Type B pancreatic cell (in vitro differentiated cells): ENCODE measurements at regions not wholly inside any gene's neighbourhood (a gene's known extent, or its start where the extent isn't known, plus 50 kb on each side); places are given as distances from the start of the nearest gene placed in this dataset.

Experiments used
- DNase-seq: peaks from one replicate; pipeline ENCODE4 v3.0.0; 2021; ENCODE audit warnings: mixed read lengths; ENCODE audit not compliant: unreplicated experiment; ENCODE audit errors: extremely low spot score
- H3K27ac Mint-ChIP-seq: 2 replicates; pipeline ENCODE4 v1.8.0; 2021; ENCODE audit warnings: mild to moderate bottlenecking, mixed read lengths
- H3K27me3 Mint-ChIP-seq: 2 replicates; pipeline ENCODE4 v1.8.0; 2021; ENCODE audit warnings: mixed read lengths
- H3K36me3 Mint-ChIP-seq: 2 replicates; pipeline ENCODE4 v1.8.0; 2021; ENCODE audit warnings: mixed read lengths
- H3K4me1 Mint-ChIP-seq: one replicate; pipeline ENCODE4 v1.8.0; 2021; ENCODE audit warnings: mixed read lengths; ENCODE audit not compliant: unreplicated experiment
- H3K4me3 Mint-ChIP-seq: 2 replicates; pipeline ENCODE4 v1.8.0; 2021; ENCODE audit warnings: mild to moderate bottlenecking, mixed read lengths
- H3K9me3 Mint-ChIP-seq: 2 replicates; pipeline ENCODE4 v1.8.0; 2021; ENCODE audit warnings: mixed read lengths
- TF ChIP-seq, protein P1 (sequence below): fragments of 200-600 bp; sonication (generic); conservative IDR thresholded peaks from 2 replicates; pipeline ENCODE4 v1.5.0; 2021; ENCODE audit warnings: antibody characterized with exemption, mild to moderate bottlenecking

DNA sequence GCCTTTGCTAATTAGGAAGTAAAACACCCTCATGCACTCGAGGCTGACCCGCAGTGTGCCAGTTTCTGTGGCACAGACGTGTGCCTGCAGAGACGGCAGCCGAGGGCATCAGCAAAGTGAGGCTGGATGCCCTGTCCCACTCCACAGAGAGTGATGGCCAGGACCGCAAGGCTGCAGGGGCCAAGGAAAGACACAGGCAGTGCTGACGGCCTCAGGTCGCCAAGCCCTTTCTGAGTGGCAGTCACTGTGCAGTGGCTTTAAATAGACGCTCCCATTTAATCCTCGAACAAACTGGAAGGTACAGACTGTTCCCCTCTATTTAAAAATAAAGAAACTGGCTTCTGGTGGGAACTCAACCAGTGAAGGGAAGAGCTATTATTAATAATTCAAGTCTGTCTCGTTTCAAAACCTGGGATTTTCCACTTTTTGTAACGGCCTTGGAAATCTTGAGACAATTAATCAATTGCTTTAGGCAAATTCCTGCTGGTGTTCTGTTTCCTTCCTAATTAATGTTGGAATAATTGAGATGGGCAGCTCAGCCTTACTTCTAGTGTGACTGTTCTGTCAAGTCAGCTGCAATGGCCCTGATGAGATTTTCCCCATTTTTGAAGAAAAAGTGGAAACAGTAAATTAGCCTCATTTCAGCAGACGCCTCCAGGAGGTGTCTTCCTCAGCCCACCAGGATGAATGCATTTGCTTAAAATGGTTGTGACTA, 644.6 kb upstream of the RAB6C start:
- Mint-ChIP-seq H3K4me1 (no peaks in the 10 kb centered on the region), H3K4me3 (no peak overlapping the region), H3K27ac (no peak overlapping the region), H3K27me3 (no peaks in the 10 kb centered on the region), H3K9me3 (peaks cover 9% of the 10 kb centered on the region), H3K36me3 (no peaks in the 10 kb centered on the region)
- no peak for DNase-seq
- TF ChIP-seq, protein P1, sequence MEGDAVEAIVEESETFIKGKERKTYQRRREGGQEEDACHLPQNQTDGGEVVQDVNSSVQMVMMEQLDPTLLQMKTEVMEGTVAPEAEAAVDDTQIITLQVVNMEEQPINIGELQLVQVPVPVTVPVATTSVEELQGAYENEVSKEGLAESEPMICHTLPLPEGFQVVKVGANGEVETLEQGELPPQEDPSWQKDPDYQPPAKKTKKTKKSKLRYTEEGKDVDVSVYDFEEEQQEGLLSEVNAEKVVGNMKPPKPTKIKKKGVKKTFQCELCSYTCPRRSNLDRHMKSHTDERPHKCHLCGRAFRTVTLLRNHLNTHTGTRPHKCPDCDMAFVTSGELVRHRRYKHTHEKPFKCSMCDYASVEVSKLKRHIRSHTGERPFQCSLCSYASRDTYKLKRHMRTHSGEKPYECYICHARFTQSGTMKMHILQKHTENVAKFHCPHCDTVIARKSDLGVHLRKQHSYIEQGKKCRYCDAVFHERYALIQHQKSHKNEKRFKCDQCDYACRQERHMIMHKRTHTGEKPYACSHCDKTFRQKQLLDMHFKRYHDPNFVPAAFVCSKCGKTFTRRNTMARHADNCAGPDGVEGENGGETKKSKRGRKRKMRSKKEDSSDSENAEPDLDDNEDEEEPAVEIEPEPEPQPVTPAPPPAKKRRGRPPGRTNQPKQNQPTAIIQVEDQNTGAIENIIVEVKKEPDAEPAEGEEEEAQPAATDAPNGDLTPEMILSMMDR, result no peak

DNA sequence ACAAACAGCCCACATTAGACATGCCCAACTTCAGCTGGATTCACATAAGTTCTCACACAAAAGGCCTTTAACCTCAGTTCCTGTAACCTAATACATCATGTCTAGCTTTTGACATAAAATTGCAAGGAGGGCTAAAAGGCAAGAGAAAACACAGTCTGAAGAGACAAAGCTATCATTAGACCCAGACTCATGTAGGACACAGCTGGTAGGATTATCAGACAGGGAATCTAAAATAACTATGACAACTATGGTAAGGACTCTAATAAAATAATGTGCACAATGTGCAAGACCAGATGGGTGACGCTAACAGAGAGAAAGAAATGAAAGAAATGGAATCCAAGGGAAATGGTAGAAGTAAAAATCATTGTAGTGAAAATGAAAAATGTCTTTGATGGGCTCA, 643.2 kb upstream of the RAB6C start:
- H3K36me3 Mint-ChIP-seq, result no peaks in the 10 kb centered on the region
- no peak overlapping the region for H3K4me3 Mint-ChIP-seq
- no peak for DNase-seq
- peaks cover 15% of the 10 kb centered on the region for H3K9me3 Mint-ChIP-seq
- TF ChIP-seq, protein P1, result no peak
- H3K27me3 Mint-ChIP-seq, result no peaks in the 10 kb centered on the region
- no peaks in the 10 kb centered on the region for H3K4me1 Mint-ChIP-seq
- H3K27ac Mint-ChIP-seq, result no peak overlapping the region

DNA sequence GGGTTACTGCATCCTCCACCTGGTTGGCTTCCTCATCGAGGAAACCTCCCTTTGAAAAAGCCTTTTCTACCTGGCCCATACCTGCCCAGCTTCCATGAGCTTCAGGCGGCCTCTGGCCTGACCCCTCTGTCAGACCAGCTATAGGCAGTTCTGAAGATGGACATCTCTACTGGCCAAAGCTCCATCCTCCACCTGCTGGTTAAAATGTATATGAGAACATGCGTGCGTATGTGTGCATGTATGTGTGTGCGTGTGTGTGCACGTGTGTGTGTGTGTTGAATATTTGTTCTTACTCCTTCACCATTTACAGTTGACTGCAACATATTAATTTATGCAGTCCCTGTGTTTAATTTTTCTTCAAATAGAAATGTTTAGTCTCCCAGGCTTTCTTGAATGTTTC, 642.4 kb upstream of the RAB6C start:
- Mint-ChIP-seq H3K27me3 (no peaks in the 10 kb centered on the region), H3K4me1 (no peaks in the 10 kb centered on the region), H3K36me3 (no peaks in the 10 kb centered on the region), H3K27ac (no peak overlapping the region), H3K9me3 (peaks cover 22% of the 10 kb centered on the region), H3K4me3 (no peak overlapping the region)
- TF ChIP-seq, protein P1, result no peak
- no peak for DNase-seq

DNA sequence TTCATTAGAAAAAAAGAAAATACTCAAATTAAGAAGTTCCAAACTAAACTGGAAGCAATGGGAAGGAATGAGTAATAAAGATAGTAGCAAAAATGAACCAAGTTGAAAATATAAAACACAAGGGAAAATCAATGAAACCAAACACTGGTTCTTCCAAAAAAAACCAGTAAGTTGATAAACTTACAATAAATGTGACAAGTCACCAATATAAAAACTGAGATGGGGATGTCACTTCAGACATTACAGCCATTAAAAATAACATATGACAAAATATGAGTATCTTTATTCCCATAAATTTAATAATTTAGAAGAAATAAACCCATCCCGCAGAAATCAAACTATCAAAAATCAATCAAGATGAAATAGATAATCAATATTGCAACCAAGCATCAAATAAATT, 633.9 kb upstream of the RAB6C start:
- H3K4me3 Mint-ChIP-seq, result no peak overlapping the region
- H3K27ac Mint-ChIP-seq, result no peak overlapping the region
- peaks cover 16% of the 10 kb centered on the region for H3K27me3 Mint-ChIP-seq
- DNase-seq, result no peak
- H3K36me3 Mint-ChIP-seq, result no peaks in the 10 kb centered on the region
- H3K4me1 Mint-ChIP-seq, result no peaks in the 10 kb centered on the region
- TF ChIP-seq, protein P1, result no peak
- H3K9me3 Mint-ChIP-seq, result peaks cover 12% of the 10 kb centered on the region

DNA sequence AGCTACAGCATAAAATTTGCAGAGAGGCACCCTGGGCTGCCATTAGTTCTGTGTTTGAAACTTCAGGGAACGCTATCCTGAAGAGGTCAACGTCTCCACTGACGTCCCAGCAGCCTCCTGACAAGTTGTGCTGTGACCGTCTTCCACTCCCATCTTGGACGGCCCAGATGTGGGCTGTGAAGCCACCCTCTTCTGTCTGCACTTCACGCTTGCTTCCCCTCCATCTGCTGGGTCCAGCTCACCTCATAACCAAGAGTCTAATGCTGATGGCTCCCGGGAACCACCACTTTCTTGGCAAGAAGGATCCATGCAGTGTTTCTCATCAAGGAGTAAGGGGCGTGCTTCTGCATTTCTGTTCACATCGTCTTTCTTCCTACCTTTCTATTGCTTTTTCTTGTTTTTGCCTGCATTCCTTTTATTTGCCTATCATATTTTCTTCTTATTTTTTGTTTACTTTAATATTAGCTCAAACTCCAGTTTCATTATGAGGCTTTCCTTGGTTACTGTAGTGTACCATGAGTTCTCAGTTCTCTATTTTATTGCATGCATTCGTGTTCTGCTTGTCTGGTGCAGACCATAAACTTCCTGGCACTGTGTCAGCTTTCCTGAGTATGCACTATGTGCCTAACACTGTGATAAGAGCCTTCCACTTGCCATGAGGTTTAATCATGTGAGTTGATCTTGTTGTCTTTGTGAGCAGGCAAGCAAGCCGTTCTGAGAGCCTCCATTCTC, 631.8 kb upstream of the RAB6C start:
- TF ChIP-seq, protein P1, result no peak
- Mint-ChIP-seq H3K4me1 (no peaks in the 10 kb centered on the region), H3K27me3 (peaks cover 19% of the 10 kb centered on the region), H3K9me3 (no peaks in the 10 kb centered on the region), H3K36me3 (no peaks in the 10 kb centered on the region), H3K4me3 (no peak overlapping the region), H3K27ac (no peak overlapping the region)
- DNase-seq, result no peak
